HepG2 (cell line): ENCODE measurements at regions not wholly inside any gene's neighbourhood (a gene's known extent, or its start where the extent isn't known, plus 50 kb on each side); places are given as distances from the start of the nearest gene placed in this dataset.

Experiments used
- ATAC-seq: fragments of 200-7000 bp; cut with Tn5 transposase; 3 replicates; pipeline ENCODE4 v1.9.1; 2020; ENCODE audit warnings: mild to moderate bottlenecking, moderate library complexity
- BruUV-seq: library from RNA; stranded (reverse); fragments of 400-500 nt; replicated peaks from 2 replicates; lab custom pipeline; 2021; lab: Mats Ljungman, UMichigan
- CTCF ChIA-PET: fragments of 300-600 bp; formaldehyde crosslinking; extraction: SDS; loops from one replicate; lab custom pipeline; 2021; ENCODE audit warnings: low total read pairs, inconsistent platforms, low intra/inter-chr PET ratio; lab: Yijun Ruan, JAX
- POLR2A ChIA-PET: fragments of 350-600 bp; sonication (Branson Sonifier 250); formaldehyde crosslinking; loops from one replicate; lab custom pipeline; 2020; ENCODE audit warnings: antibody characterized with exemption, inconsistent platforms; lab: Yijun Ruan, JAX
- DNase-seq: peaks from one replicate; pipeline ENCODE4 v3.0.0-alpha.2; 2015; ENCODE audit warnings: low spot score
- FAIRE-seq: peaks from 3 replicates; lab custom pipeline; 2011; peaks lifted over from hg19 to GRCh38; lab: Jason Lieb, UNC
- H2AFZ ChIP-seq: one replicate; pipeline ENCODE4 v1.6.1; 2011; ENCODE audit warnings: low read length, inconsistent platforms
- H3K27ac ChIP-seq: fragments of 300-600 bp; 3 replicates; pipeline ENCODE4 v1.8.0; 2011; ENCODE audit warnings: mixed run types, mild to moderate bottlenecking, mixed read lengths, low read length, inconsistent platforms; ENCODE audit not compliant: insufficient read depth; ENCODE audit errors: extremely low read length
- H3K27me3 ChIP-seq, 2 experiments: fragments of 200-600 bp in 1 of 2; 2 replicates in 1 of 2; 3 replicates in 1 of 2; pipeline versions ENCODE4 v1.6.0 to v1.8.0; 2011; ENCODE audit warnings: low read length in 2 of 2, mild to moderate bottlenecking in 2 of 2, moderate library complexity in 2 of 2, inconsistent platforms in 1 of 2; ENCODE audit not compliant: insufficient read depth in 2 of 2, control insufficient read depth in 1 of 2
- H3K36me3 ChIP-seq, 2 experiments: fragments of 200-600 bp in 1 of 2; replicated peaks in 1 of 2; 2 replicates in 1 of 2; 3 replicates in 1 of 2; pipeline versions ENCODE4 v1.5.1 to v1.8.0; 2011; ENCODE audit warnings: low read length in 2 of 2, inconsistent platforms in 1 of 2; ENCODE audit not compliant: insufficient read depth in 2 of 2, control insufficient read depth in 1 of 2
- H3K4me1 ChIP-seq: 2 replicates; pipeline ENCODE4 v1.5.1; 2012; ENCODE audit warnings: low read length, inconsistent platforms; ENCODE audit not compliant: insufficient read depth
- H3K4me2 ChIP-seq: 2 replicates; pipeline ENCODE4 v1.6.0; 2011; ENCODE audit warnings: low read depth, low read length, inconsistent platforms
- H3K4me3 ChIP-seq, 3 experiments: fragments of 200-600 bp in 1 of 3; sonication (generic), shearing (Covaris generic) in 1 of 3; replicated peaks in 1 of 3; 2 replicates each; pipeline ENCODE4 v1.5.1; 2011 to 2016; ENCODE audit warnings: low read length in 3 of 3, inconsistent platforms in 2 of 3, low read depth in 2 of 3, mild to moderate bottlenecking in 2 of 3, control low read depth in 1 of 3, mixed read lengths in 1 of 3; ENCODE audit not compliant: insufficient read depth in 1 of 3
- H3K79me2 ChIP-seq: one replicate; pipeline ENCODE4 v1.6.1; 2011; ENCODE audit warnings: low read length, inconsistent platforms; ENCODE audit not compliant: insufficient read depth
- H3K9ac ChIP-seq: 2 replicates; pipeline ENCODE4 v1.6.0; 2011; ENCODE audit warnings: mild to moderate bottlenecking, low read depth, low read length, inconsistent platforms; ENCODE audit not compliant: insufficient read depth
- H3K9me3 ChIP-seq: 2 replicates; pipeline ENCODE4 v1.5.1; 2012; ENCODE audit warnings: mild to moderate bottlenecking, low read length
- H4K20me1 ChIP-seq: 2 replicates; pipeline ENCODE4 v1.6.0; 2011; ENCODE audit warnings: inconsistent platforms, mild to moderate bottlenecking, low read length, moderate library complexity; ENCODE audit not compliant: insufficient read depth
- BRCA1 ChIP-seq: sonication (generic); formaldehyde crosslinking; IDR thresholded peaks from 2 replicates; pipeline ENCODE4 v1.4.0; 2020; ENCODE audit warnings: missing genetic modification reagents
- EED ChIP-seq: sonication (generic); formaldehyde crosslinking; IDR thresholded peaks from 2 replicates; pipeline ENCODE4 v1.5.0; 2020; ENCODE audit warnings: mild to moderate bottlenecking, missing genetic modification reagents
- KDM2A ChIP-seq: sonication (generic); formaldehyde crosslinking; IDR thresholded peaks from 2 replicates; pipeline ENCODE4 v1.4.0; 2020; ENCODE audit warnings: low read depth, missing genetic modification reagents, borderline replicate concordance
- NRL ChIP-seq: sonication (generic); formaldehyde crosslinking; IDR thresholded peaks from 2 replicates; pipeline ENCODE4 v1.5.0; 2020; ENCODE audit warnings: missing genetic modification reagents, mild to moderate bottlenecking, moderate library complexity, borderline replicate concordance
- PRMT3 ChIP-seq: sonication (generic); formaldehyde crosslinking; IDR thresholded peaks from 2 replicates; pipeline ENCODE4 v1.8.1; 2022; ENCODE audit warnings: low read depth, mild to moderate bottlenecking, moderate library complexity, missing genetic modification reagents, borderline replicate concordance
- RBFOX2 ChIP-seq: fragments of 200-400 bp; formaldehyde crosslinking; IDR thresholded peaks from 2 replicates; pipeline ENCODE4 v1.6.1; 2017; ENCODE audit warnings: low read depth, mild to moderate bottlenecking, low read length
- SAFB2 ChIP-seq: sonication (generic); formaldehyde crosslinking; IDR thresholded peaks from 2 replicates; pipeline ENCODE4 v1.5.1; 2020; ENCODE audit warnings: missing genetic modification reagents, low read depth, mild to moderate bottlenecking, borderline replicate concordance
- SMAD1 ChIP-seq: sonication (generic); formaldehyde crosslinking; IDR thresholded peaks from 2 replicates; pipeline ENCODE4 v1.4.0; 2020; ENCODE audit warnings: missing genetic modification reagents, low read depth, mild to moderate bottlenecking, borderline replicate concordance
- SPEN ChIP-seq: sonication (generic); formaldehyde crosslinking; IDR thresholded peaks from 2 replicates; pipeline ENCODE4 v1.5.1; 2020; ENCODE audit warnings: low read depth, mild to moderate bottlenecking, missing genetic modification reagents
- TAF15 ChIP-seq: fragments of 200-400 bp; formaldehyde crosslinking; IDR thresholded peaks from one replicate; pipeline ENCODE4 v1.6.1; 2018; ENCODE audit warnings: mild to moderate bottlenecking, low read depth, low read length; ENCODE audit not compliant: poor library complexity, severe bottlenecking
- ZFP36L1 ChIP-seq: sonication (generic); formaldehyde crosslinking; IDR thresholded peaks from 2 replicates; pipeline ENCODE4 v1.8.0; 2022; ENCODE audit warnings: mild to moderate bottlenecking, missing genetic modification reagents, moderate library complexity
- ZNF253 ChIP-seq: sonication (generic); formaldehyde crosslinking; IDR thresholded peaks from 2 replicates; pipeline ENCODE4 v1.8.0; 2022; ENCODE audit warnings: mild to moderate bottlenecking, missing genetic modification reagents, borderline replicate concordance
- ZNF496 ChIP-seq: sonication (generic); formaldehyde crosslinking; IDR thresholded peaks from 2 replicates; pipeline ENCODE4 v1.8.1; 2023; ENCODE audit warnings: mild to moderate bottlenecking, moderate library complexity, missing genetic modification reagents; ENCODE audit not compliant: insufficient replicate concordance
- ZNF678 ChIP-seq: sonication (generic); formaldehyde crosslinking; IDR thresholded peaks from 2 replicates; pipeline ENCODE4 v1.4.0; 2020; ENCODE audit warnings: mild to moderate bottlenecking, missing genetic modification reagents
- WGBS: methylation state at CpG from one replicate; pipeline ENCODE4 v1.1.6; 2017; ENCODE audit warnings: low lambda C conversion rate; 5-methylcytosine and 5-hydroxymethylcytosine counted together
- in situ Hi-C: cut with HindIII; loops from 2 replicates; pipeline ENCODE4 v1.10.0; 2017; ENCODE audit warnings: low pct_unique_long_range_greater_than_20kb; ENCODE audit not compliant: extremely low pct_ligation_motif_present
- intact Hi-C: fragments of 100-400 bp; cut with micrococcal nuclease; formaldehyde crosslinking; loops from one replicate; pipeline ENCODE4 v1.10.0; 2022; ENCODE audit not compliant: unreplicated experiment
- TF ChIP-seq, protein P1 (sequence below): sonication (generic); formaldehyde crosslinking; IDR thresholded peaks from 2 replicates; pipeline ENCODE4 v1.5.1; 2020; ENCODE audit warnings: missing genetic modification reagents, mild to moderate bottlenecking, borderline replicate concordance
- TF ChIP-seq, protein P2 (sequence below): sonication (generic); formaldehyde crosslinking; IDR thresholded peaks from 2 replicates; pipeline ENCODE4 v1.4.0; 2020; ENCODE audit warnings: missing genetic modification reagents
- TF ChIP-seq, protein P3 (sequence below): sonication (generic); formaldehyde crosslinking; IDR thresholded peaks from 2 replicates; pipeline ENCODE4 v1.5.1; 2020; ENCODE audit warnings: missing genetic modification reagents, mild to moderate bottlenecking, borderline replicate concordance
- TF ChIP-seq, protein P4 (sequence below): sonication (generic); IDR thresholded peaks from 2 replicates; pipeline ENCODE4 v1.6.1; 2016; ENCODE audit warnings: low read depth, borderline replicate concordance

DNA sequence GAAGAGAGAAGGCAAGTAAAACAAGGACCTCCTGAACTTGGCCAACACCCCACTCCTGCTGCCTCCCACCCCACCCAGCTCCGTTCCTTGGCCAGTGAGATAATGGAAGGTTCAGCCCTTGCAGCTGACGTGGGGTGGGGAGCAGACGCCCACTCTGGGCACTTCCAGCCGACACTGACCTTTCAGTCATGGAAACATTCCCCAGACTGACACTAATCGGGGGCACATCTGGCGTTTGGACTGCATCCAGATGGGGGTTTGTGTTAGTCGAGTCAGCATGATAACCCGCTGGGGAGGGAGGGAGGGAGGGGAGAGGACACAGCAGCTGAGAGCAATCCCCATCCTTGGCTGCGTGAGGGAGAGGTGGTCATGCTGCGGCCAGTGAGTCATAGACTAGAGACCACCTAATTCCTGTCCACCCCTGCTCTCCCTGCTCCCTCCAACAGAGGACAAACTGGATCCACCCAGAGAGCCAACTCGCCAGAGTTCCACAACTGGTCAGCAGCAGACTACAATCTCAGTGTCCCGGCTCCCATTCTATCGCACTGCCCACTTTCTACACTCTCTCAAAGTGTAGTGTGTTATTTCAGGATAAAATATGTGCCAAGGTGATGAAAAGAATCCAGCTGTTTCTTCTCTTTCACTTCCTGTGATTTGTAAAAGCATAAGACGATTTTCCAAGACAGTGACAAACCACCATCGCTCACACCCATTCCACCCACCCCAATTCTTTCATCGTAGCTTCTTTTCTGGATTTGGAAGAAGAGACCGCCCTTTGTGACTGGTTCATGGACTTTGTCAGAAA lies 115.4 kb upstream of the PKDCC start (continued):
- TF ChIP-seq, protein P1, sequence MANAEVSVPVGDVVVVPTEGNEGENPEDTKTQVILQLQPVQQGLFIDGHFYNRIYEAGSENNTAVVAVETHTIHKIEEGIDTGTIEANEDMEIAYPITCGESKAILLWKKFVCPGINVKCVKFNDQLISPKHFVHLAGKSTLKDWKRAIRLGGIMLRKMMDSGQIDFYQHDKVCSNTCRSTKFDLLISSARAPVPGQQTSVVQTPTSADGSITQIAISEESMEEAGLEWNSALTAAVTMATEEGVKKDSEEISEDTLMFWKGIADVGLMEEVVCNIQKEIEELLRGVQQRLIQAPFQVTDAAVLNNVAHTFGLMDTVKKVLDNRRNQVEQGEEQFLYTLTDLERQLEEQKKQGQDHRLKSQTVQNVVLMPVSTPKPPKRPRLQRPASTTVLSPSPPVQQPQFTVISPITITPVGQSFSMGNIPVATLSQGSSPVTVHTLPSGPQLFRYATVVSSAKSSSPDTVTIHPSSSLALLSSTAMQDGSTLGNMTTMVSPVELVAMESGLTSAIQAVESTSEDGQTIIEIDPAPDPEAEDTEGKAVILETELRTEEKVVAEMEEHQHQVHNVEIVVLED (CRISPR knock-in tag), result no peak
- TF ChIP-seq ZFP36L1 (CRISPR knock-in tag) (no peak), SPEN (CRISPR knock-in tag) (no peak)

DNA sequence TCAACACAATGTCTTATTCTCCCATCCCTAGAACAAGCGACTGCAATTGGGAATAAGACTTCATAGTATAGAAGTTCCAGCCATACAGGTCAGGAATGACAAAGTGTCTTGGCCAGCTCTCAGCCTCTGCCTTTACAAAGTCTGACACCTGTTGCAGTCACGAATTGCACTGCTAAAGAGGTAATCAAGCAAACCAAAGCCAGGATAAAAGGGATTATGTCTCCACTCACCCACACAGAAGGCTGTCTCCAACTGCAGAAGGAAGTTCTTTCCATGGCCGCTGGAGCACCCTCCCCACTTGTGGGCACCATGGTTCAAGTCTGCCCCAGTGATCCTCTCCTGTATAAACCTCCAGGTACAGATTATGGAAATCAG lies 114.8 kb upstream of the PKDCC start:
- TF ChIP-seq ZNF496 (CRISPR knock-in tag) (no peak), BRCA1 (CRISPR knock-in tag) (no peak), ZNF678 (CRISPR knock-in tag) (no peak), KDM2A (no peak), SMAD1 (CRISPR knock-in tag) (no peak), NRL (CRISPR knock-in tag) (no peak), PRMT3 (CRISPR knock-in tag) (no peak), TAF15 (no peak), RBFOX2 (no peak), EED (CRISPR knock-in tag) (no peak), SAFB2 (CRISPR knock-in tag) (no peak), ZNF253 (CRISPR knock-in tag) (no peak)
- TF ChIP-seq, protein P2, sequence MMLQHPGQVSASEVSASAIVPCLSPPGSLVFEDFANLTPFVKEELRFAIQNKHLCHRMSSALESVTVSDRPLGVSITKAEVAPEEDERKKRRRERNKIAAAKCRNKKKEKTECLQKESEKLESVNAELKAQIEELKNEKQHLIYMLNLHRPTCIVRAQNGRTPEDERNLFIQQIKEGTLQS (CRISPR knock-in tag), result no peak
- TF ChIP-seq, protein P3, sequence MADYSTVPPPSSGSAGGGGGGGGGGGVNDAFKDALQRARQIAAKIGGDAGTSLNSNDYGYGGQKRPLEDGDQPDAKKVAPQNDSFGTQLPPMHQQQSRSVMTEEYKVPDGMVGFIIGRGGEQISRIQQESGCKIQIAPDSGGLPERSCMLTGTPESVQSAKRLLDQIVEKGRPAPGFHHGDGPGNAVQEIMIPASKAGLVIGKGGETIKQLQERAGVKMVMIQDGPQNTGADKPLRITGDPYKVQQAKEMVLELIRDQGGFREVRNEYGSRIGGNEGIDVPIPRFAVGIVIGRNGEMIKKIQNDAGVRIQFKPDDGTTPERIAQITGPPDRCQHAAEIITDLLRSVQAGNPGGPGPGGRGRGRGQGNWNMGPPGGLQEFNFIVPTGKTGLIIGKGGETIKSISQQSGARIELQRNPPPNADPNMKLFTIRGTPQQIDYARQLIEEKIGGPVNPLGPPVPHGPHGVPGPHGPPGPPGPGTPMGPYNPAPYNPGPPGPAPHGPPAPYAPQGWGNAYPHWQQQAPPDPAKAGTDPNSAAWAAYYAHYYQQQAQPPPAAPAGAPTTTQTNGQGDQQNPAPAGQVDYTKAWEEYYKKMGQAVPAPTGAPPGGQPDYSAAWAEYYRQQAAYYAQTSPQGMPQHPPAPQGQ (CRISPR knock-in tag), result no peak
- TF ChIP-seq, protein P4, sequence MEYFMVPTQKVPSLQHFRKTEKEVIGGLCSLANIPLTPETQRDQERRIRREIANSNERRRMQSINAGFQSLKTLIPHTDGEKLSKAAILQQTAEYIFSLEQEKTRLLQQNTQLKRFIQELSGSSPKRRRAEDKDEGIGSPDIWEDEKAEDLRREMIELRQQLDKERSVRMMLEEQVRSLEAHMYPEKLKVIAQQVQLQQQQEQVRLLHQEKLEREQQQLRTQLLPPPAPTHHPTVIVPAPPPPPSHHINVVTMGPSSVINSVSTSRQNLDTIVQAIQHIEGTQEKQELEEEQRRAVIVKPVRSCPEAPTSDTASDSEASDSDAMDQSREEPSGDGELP, result no peak
- TF ChIP-seq, all 625 proteins: peak for 0
- ChIA-PET CTCF (no interaction called here), POLR2A (no interaction called here)
- no peak overlapping the region for H3K27ac ChIP-seq
- H3K79me2 ChIP-seq, result no peaks in the 10 kb centered on the region
- in situ Hi-C loops (no loop called here), intact Hi-C loops (no loop called here)
- no TSS peak for BruUV-seq
- no peak overlapping the region for H3K4me3 ChIP-seq
- H4K20me1 ChIP-seq, result no peaks in the 10 kb centered on the region
- H3K4me2 ChIP-seq, result no peak overlapping the region
- no peak overlapping the region for H2AFZ ChIP-seq
- ATAC-seq, result no peak
- H3K36me3 ChIP-seq, result no peaks in the 10 kb centered on the region
- DNase-seq, result no peak
- no peaks in the 10 kb centered on the region for H3K4me1 ChIP-seq
- H3K27me3 ChIP-seq, result peaks cover 0 to 42% of the 10 kb centered on the region in 2 experiments; a peak in 4 of 5 replicates
- WGBS, result 31% methylated on average over 3 of the region's 3 CpGs
- H3K9ac ChIP-seq, result no peak overlapping the region
- no peak for FAIRE-seq
- H3K9me3 ChIP-seq, result no peaks in the 10 kb centered on the region
